Stomach (tissue), 4 donors: ENCODE measurements at regions not wholly inside any gene's neighbourhood (a gene's known extent, or its start where the extent isn't known, plus 50 kb on each side); places are given as distances from the start of the nearest gene placed in this dataset.

Experiments used
- EP300 ChIP-seq: sonication (generic); formaldehyde crosslinking; IDR thresholded peaks from one replicate; pipeline ENCODE4 v1.6.1; 2017; ENCODE audit warnings: antibody characterized with exemption
- POLR2A ChIP-seq, 4 donors: fragments of 450-650 bp; IDR thresholded peaks; one replicate each; pipeline ENCODE4 v1.6.1; 2016; ENCODE audit warnings: antibody characterized with exemption in 4 of 4, control low read depth in 2 of 4, mild to moderate bottlenecking in 1 of 4, moderate library complexity in 1 of 4
- POLR2AphosphoS5 ChIP-seq, 3 donors: sonication (generic); formaldehyde crosslinking; IDR thresholded peaks; one replicate each; pipeline ENCODE4 v1.6.1; 2016; ENCODE audit warnings: antibody characterized with exemption in 3 of 3
- TF ChIP-seq, protein P1 (sequence below), 7 experiments: fragments of 450-650 bp in 4 of 7; fragments of 200-600 bp in 3 of 7; sonication (generic) in 3 of 7; IDR thresholded peaks; one replicate each; pipeline ENCODE4 v1.5.1; 2016 to 2019; ENCODE audit warnings: antibody characterized with exemption in 7 of 7, control low read depth in 2 of 7, mild to moderate bottlenecking in 1 of 7

DNA sequence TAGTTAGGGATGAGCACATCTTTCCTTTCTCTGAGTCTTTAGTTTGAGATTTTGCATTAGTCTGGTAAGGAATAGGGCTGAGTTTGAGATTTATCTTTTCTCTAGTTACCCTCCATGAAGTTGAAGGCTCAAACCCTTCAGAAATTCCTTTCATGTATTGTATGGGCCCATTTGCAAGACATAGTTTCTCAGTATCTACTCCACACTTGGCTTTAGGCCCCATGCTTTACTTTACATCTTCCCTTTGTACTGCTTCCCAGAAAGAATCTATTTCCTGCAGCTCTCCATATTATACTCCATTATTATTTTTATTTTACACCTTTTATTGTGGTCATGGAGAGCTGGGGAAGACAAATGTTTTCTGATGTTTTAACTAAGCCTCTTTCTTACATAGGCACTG is 1038.2 kb downstream of the TECRL start:
- TF ChIP-seq, protein P1, sequence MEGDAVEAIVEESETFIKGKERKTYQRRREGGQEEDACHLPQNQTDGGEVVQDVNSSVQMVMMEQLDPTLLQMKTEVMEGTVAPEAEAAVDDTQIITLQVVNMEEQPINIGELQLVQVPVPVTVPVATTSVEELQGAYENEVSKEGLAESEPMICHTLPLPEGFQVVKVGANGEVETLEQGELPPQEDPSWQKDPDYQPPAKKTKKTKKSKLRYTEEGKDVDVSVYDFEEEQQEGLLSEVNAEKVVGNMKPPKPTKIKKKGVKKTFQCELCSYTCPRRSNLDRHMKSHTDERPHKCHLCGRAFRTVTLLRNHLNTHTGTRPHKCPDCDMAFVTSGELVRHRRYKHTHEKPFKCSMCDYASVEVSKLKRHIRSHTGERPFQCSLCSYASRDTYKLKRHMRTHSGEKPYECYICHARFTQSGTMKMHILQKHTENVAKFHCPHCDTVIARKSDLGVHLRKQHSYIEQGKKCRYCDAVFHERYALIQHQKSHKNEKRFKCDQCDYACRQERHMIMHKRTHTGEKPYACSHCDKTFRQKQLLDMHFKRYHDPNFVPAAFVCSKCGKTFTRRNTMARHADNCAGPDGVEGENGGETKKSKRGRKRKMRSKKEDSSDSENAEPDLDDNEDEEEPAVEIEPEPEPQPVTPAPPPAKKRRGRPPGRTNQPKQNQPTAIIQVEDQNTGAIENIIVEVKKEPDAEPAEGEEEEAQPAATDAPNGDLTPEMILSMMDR (IDR thresholded peaks at IDR 0.05): no peak
- TF ChIP-seq EP300 (no peak), POLR2AphosphoS5 (IDR thresholded peaks at IDR 0.05) (no peak), POLR2A (IDR thresholded peaks at IDR 0.05) (no peak)
